BE2C (cell line): ENCODE measurements at regions not wholly inside any gene's neighbourhood (a gene's known extent, or its start where the extent isn't known, plus 50 kb on each side); places are given as distances from the start of the nearest gene placed in this dataset.

Experiments
- DNase-seq: peaks from one replicate; pipeline ENCODE4 v3.0.0-alpha.2; 2020
- H3K27me3 ChIP-seq: fragments of 250-450 bp; sonication (Bioruptor Pico); 2 replicates; pipeline ENCODE4 v1.5.1; 2020; ENCODE audit warnings: mild to moderate bottlenecking
- H3K36me3 ChIP-seq: fragments of 250-450 bp; sonication (Bioruptor Pico); 2 replicates; pipeline ENCODE4 v1.5.1; 2020; ENCODE audit warnings: mild to moderate bottlenecking
- H3K4me1 ChIP-seq: fragments of 250-450 bp; sonication (Bioruptor Pico); 2 replicates; pipeline ENCODE4 v1.5.1; 2020
- H3K4me3 ChIP-seq: 2 replicates; pipeline ENCODE4 v1.5.1; 2011; ENCODE audit warnings: low read depth, low read length
- H3K9me3 ChIP-seq: fragments of 250-450 bp; sonication (Bioruptor Pico); 2 replicates; pipeline ENCODE4 v1.5.1; 2020
- CTCF ChIP-seq: IDR thresholded peaks from 2 replicates; pipeline ENCODE4 v1.5.1; 2012; ENCODE audit warnings: mild to moderate bottlenecking, low read depth, low read length

GRCh38 chr5:107325866-107326265 lies 344.9 kb downstream of the EFNA5 start:
- Histone ChIP-seq H3K4me1 (no peaks in the 10 kb centered on the region), H3K36me3 (no peaks in the 10 kb centered on the region), H3K9me3 (no peaks in the 10 kb centered on the region), H3K4me3 (no peak overlapping the region), H3K27me3 (no peaks in the 10 kb centered on the region)
- DNase-seq, result no peak
- TF ChIP-seq CTCF, result no peak

- no peak for DNase-seq
- H3K27me3 ChIP-seq, result no peaks in the 10 kb centered on the region
- no peaks in the 10 kb centered on the region for H3K9me3 ChIP-seq
- H3K4me3 ChIP-seq, result no peak overlapping the region
- H3K4me1 ChIP-seq, result no peaks in the 10 kb centered on the region
- no peaks in the 10 kb centered on the region for H3K36me3 ChIP-seq
- TF ChIP-seq CTCF, result no peak
Observed at GRCh38 chr5:107324809-107325208, 345.9 kb downstream of the EFNA5 start.

- Histone ChIP-seq H3K36me3 (no peaks in the 10 kb centered on the region), H3K27me3 (no peaks in the 10 kb centered on the region), H3K4me3 (no peak overlapping the region), H3K9me3 (no peaks in the 10 kb centered on the region), H3K4me1 (no peaks in the 10 kb centered on the region)
- no peak for TF ChIP-seq CTCF
- DNase-seq, result no peak
Observed at GRCh38 chr5:107324071-107324470, 346.7 kb downstream of the EFNA5 start.

- H3K9me3 ChIP-seq, result no peaks in the 10 kb centered on the region
- no peak for DNase-seq
- no peaks in the 10 kb centered on the region for H3K4me1 ChIP-seq
- no peak overlapping the region for H3K4me3 ChIP-seq
- no peak for TF ChIP-seq CTCF
- H3K27me3 ChIP-seq, result no peaks in the 10 kb centered on the region
- H3K36me3 ChIP-seq, result no peaks in the 10 kb centered on the region
Observed at GRCh38 chr5:107323536-107323935, 347.2 kb downstream of the EFNA5 start.

- no peaks in the 10 kb centered on the region for H3K27me3 ChIP-seq
- no peak for DNase-seq
- H3K36me3 ChIP-seq, result no peaks in the 10 kb centered on the region
- H3K9me3 ChIP-seq, result no peaks in the 10 kb centered on the region
- no peak for TF ChIP-seq CTCF
- no peaks in the 10 kb centered on the region for H3K4me1 ChIP-seq
- no peak overlapping the region for H3K4me3 ChIP-seq
Observed at GRCh38 chr5:107322936-107323335, 347.8 kb downstream of the EFNA5 start.

- Histone ChIP-seq H3K27me3 (no peaks in the 10 kb centered on the region), H3K9me3 (no peaks in the 10 kb centered on the region), H3K36me3 (no peaks in the 10 kb centered on the region), H3K4me3 (no peak overlapping the region), H3K4me1 (no peaks in the 10 kb centered on the region)
- DNase-seq, result no peak
- TF ChIP-seq CTCF, result no peak
Observed at GRCh38 chr5:107321906-107322305, 348.8 kb downstream of the EFNA5 start.
